GM12865 (cell line): ENCODE measurements at regions not wholly inside any gene's neighbourhood (a gene's known extent, or its start where the extent isn't known, plus 50 kb on each side); places are given as distances from the start of the nearest gene placed in this dataset.
A peak's percentile ranks its signal among the peaks of the same experiment; 100 is the strongest.
"Not testable (repeated sequence)": the region's sequence is repeated elsewhere in the genome, so short reads cannot be mapped to it uniquely, and the experiment has no call there.

Source experiments
- DNase-seq: peaks from one replicate; pipeline ENCODE4 v3.0.0; 2010; ENCODE audit warnings: low read depth
- H3K4me3 ChIP-seq: 2 replicates; pipeline ENCODE4 v1.5.1; 2011; ENCODE audit warnings: mild to moderate bottlenecking, low read depth, low read length, control low read depth
- TF ChIP-seq, protein P1 (sequence below): IDR thresholded peaks from 2 replicates; pipeline ENCODE4 v1.5.1; 2011; ENCODE audit warnings: low read length, control low read depth, low read depth, inconsistent platforms; ENCODE audit not compliant: insufficient read depth; ENCODE audit errors: missing control alignments

DNA sequence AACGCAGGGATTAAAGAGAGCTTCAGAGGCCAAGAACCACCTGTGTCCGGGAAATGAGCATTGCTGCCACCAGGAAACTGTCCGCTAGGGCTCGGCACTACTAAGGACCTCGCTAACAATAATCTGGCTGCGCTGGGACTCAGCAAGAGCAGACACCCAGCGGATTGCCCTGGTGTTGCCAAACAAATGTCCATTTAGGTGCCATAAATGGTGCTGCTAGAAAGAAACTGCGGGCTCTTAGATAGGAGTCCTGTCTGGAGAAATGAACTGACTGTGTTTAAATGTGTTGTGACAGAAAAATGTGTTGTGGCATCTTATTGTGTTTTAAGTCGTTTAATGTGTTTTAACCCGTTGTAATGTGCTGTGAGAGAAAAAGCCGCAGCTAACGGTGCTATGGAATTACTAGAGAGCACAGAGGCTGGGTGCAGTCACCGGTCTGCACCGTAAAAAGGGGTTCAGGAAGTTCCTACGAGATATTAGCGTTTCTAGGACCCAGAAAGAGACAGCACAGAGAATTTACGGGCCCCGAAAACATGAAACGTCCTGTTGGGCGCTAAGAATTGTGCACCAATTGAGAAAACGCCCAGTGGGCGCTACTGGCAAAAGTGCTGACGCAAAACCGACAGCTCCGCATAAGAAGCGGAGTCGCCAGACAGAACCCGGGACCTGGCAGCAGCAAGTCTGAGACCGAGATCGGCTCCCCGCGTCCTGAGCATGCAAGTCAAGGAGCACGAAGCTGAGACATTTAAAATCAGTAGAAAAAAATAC, 90.6 kb downstream of the ANXA2R start:
- H3K4me3 ChIP-seq: peak overlapping the region; percentile 75
- TF ChIP-seq, protein P1, sequence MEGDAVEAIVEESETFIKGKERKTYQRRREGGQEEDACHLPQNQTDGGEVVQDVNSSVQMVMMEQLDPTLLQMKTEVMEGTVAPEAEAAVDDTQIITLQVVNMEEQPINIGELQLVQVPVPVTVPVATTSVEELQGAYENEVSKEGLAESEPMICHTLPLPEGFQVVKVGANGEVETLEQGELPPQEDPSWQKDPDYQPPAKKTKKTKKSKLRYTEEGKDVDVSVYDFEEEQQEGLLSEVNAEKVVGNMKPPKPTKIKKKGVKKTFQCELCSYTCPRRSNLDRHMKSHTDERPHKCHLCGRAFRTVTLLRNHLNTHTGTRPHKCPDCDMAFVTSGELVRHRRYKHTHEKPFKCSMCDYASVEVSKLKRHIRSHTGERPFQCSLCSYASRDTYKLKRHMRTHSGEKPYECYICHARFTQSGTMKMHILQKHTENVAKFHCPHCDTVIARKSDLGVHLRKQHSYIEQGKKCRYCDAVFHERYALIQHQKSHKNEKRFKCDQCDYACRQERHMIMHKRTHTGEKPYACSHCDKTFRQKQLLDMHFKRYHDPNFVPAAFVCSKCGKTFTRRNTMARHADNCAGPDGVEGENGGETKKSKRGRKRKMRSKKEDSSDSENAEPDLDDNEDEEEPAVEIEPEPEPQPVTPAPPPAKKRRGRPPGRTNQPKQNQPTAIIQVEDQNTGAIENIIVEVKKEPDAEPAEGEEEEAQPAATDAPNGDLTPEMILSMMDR: peak; percentile 51
- peak; percentile 90 for DNase-seq

DNA sequence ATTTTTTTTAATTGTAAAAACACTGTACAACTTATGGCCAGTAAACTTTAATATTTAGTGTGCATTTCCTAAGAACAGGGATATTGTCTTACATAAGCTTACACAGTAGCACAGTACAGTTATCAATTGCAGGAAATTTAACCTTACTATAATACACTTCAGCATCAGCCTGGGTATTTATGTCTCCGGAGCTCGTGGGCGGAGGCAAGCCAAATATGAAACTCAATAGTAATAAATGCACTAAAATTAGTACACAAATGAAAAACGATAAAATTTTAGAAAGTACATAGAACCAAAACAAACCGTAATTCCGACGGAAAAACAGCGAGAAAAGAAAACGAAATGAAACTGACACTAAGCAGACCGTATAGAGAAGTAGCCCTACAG, 91.2 kb downstream of the ANXA2R start:
- TF ChIP-seq, protein P1: no peak
- H3K4me3 ChIP-seq: peak overlapping the region; percentile 18; the same call in 1 of the 2 replicates
- no peak for DNase-seq

DNA sequence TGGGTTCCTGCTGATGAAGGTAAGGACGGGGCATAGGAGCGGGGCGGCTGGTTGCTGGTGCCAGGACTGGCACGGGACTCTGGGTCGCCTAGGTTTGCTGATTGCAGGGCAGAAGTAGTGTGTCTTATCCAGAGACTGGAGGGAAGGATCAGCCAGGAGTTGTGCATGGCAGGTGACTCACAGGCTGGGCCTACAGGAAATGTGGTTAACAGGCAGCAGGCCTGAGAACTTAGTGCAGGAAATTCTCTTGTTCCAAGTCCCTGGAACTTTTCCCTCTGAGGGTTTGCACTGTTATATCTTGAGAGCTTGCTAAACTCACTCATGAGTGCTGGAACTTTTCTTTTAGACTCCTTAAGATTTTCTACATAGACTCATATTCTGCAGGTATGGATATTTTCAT, 95.1 kb downstream of the ANXA2R start:
- TF ChIP-seq, protein P1: no peak
- no peak overlapping the region for H3K4me3 ChIP-seq
- no peak for DNase-seq

DNA sequence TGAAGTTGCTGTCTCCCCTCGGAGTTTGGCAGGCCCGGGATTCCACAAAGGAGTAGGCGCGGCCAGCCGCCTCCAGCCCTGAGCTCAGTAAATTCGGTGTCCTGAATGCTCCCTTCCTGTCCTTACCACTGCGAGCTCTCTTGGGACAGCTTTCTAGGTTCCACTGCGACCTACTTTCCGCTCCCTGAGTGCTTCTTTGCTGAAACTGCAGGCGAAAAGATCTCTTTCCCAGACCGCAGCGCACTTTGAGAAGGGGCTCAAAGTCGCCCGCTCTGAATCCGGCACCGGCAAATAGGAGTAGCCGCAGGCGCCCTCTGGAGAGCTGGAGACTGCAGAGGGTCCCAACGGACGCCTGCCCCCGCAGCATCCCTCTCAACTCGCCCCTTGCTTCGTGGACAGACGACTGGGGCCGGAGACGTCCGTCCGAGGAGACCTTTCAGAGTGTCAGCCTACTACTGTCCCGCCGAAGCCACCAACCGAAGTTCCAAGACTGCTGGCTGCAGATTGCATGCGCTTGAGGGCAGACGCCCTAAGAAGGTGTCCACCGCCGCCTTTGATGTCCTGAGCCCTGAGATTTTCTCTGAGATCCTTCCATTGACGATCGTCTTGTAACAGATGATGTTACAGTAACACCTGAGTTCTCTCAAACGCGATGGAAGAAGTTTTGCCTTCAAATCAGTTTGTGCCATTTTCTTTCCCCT, 96.0 kb downstream of the ANXA2R start:
- TF ChIP-seq, protein P1: no peak
- no peak for DNase-seq
- H3K4me3 ChIP-seq: no peak overlapping the region

DNA sequence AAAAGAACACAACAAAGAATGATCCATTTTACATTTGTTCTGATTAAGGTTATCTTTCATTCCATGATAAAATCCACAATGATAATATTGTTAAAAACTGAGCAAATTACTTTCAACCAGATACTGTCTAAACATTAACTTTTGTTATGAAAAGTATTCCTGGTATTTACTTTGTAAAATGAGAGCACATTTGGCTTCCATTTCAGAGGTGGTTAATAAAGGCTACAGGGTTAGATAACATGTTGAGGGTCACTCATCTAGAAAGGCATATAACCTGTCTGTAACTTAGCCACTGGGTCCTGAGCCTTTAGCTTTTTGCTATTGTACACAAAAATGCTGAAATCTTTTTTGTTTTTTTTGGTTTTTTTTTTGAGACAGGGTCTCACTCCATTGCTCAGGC, 99.3 kb downstream of the ANXA2R start:
- no peak overlapping the region for H3K4me3 ChIP-seq
- no peak for DNase-seq
- TF ChIP-seq, protein P1: no peak

DNA sequence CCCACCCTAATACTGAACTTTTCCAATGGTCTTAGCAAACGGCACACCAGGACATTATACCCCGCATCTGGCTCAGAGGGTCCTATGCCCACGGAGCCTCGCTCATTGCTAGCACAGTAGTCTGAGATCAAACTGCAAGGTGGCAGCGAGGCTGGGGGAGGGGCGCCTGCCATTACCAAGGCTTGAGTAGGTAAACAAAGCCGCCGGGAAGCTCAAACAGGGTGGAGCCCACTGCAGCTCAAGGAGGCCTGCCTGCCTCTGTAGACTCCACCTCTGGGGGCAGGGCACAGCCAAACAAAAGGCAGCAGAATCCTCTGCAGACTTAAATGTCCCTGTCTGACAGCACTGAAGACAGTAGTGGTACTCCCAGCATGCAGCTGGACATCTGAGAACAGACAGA, 108.1 kb downstream of the ANXA2R start:
- not testable (repeated sequence) for DNase-seq, H3K4me3 ChIP-seq

DNA sequence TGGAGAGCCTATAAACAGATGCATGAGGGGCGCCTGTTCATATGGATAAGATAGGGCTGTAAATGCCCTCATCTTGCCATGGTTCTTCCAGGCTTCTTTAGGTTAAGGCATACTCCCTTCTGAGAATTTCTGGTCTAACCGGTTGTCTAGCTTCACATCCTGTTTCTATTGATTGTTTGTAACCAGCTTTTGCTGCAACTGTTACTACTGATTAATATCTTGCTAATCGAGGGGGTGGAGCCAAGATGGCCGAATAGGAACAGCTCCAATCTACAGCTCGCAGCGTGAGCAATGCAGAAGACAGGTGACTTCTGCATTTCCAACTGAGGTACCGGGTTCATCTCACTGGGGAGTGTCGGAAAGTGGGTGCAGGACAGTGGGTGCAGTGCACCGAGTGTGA, 108.7 kb downstream of the ANXA2R start:
- not testable (repeated sequence) for H3K4me3 ChIP-seq, DNase-seq

DNA sequence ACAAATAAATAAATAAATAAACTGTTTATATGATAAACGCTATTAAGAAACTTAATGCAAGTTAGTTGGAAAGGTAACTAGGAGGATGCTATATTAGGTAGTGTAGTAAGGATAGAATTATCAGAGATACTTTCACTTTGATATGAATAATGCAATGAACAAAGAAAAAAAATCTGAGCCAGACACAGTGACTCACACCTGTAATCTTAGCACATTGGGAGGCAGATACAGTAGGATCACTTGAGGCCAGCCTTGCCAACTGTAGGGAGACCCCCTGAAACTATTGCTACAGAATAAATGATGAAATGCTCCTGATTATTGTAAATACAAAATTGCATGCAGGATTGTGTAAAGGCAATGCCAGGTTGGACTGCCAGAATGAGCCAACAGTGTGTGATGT, 109.2 kb downstream of the ANXA2R start:
- H3K4me3 ChIP-seq: no peak overlapping the region
- TF ChIP-seq, protein P1: no peak
- no peak for DNase-seq
